ENCODE measurements at regions not wholly inside any gene's neighbourhood (a gene's known extent, or its start where the extent isn't known, plus 50 kb on each side); places are given as distances from the start of the nearest gene placed in this dataset.
A peak's percentile ranks its signal among the peaks of the same experiment; 100 is the strongest.
"Not testable (repeated sequence)": the region's sequence is repeated elsewhere in the genome, so short reads cannot be mapped to it uniquely, and the experiment has no call there.

DNA sequence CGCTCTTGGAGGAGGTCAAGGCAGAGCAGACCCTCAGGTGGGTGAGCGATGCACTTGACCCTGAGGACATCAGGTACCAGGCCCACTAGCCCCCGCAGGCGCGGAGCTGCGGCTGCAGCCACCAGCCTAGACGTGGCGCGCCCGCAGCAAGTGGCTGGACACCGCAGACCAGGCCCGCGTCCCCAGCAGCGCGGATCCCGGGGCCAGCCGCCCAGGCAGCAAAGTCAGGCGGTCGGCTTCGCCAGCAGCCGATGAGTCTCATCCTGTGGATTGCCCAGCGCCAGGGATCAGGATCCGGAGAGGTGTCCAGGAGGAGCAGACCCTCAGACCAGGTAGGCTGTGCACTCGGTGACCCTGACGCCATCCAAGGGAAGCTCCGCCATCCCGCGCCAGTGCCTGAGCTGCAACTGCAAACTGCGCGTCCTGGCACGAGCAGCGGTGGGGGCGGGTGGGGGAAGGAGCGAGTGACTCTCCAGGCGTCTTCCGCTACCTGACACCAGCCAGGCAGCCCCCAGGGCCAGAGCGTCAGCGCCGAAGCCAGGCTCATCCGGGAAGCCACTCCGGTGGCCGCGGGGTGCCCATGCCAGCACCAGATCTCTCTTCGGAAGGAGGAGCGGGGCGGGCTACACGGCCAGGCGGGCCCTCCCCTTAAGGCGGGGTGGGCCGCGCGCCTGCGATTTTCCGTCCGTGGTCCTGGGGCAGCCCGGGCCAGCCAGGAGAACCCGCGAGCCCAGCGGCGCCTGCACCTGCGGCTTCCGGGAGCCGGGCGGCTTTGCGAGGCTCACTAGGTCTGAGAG is 92.6 kb upstream of the THOC3 start:
- DNase-seq (ENCODE audit: low read depth), result not testable (repeated sequence)

DNA sequence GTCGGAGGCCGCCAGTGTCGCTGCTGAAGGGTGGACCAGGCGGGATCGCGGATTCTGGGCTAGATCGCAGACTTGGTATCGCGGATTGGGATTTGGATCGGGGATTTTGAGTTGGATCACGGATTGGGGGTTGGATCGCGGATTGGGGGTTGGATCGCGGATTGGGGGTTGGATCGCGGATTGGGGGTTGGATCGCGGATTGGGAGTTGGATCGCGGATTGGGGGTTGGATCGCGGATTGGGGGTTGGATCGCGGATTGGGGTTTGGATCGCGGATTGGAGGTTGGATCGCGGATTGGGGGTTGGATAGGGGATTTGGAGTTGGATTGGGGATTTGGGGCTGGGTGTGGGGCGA is 93.1 kb upstream of the THOC3 start:
- not testable (repeated sequence) for DNase-seq (ENCODE audit: low read depth)

- not testable (repeated sequence) for DNase-seq (ENCODE audit: low read depth)
Observed at GRCh38 chr5:176061660-176062059, 93.5 kb upstream of the THOC3 start.

DNA sequence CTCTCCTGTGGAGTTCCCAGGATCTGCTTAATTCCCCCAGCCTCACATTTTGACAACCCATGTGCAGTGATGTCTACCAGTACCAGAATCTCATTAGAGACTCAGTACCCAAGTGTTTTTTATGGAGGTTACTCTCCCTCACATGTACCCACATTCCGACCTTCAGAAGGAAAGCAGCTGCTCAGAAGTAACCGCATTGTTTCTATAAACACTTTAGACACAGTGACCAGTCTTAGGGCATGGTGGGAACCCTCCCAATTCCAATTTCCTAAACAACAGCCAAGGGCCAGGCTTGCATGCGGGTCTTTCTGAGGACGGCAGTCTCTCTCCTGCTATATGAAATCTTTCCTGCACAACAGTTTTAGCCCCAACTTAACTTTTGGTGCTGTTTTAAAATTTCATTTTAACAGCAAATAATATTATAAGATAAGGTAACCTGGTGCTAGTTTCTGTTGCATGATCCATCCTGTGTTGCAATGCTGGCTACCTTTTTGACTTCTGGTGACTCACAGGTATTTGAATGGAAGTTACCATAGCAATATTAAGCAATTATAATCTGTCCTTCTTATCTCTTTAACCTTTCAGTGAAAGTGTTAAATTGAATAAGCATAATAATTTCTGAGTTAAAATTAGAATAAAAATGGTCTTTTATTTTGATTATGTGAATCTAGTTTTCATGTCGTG is 98.3 kb upstream of the THOC3 start:
- not testable (repeated sequence) for DNase-seq (ENCODE audit: low read depth)

- not testable (repeated sequence) for DNase-seq (ENCODE audit: low read depth)
Observed at GRCh38 chr5:176067162-176067561, 99.0 kb upstream of the THOC3 start.

- DNase-seq (ENCODE audit: low read depth), result peak; percentile 9
Observed at GRCh38 chr5:176067948-176068347, 99.8 kb upstream of the THOC3 start.

- not testable (repeated sequence) for DNase-seq (ENCODE audit: low read depth)
Observed at GRCh38 chr5:176073996-176074571, 106.0 kb upstream of the THOC3 start.

- not testable (repeated sequence) for DNase-seq (ENCODE audit: low read depth)
Observed at GRCh38 chr5:176083717-176084116, 115.6 kb upstream of the THOC3 start.

- not testable (repeated sequence) for DNase-seq (ENCODE audit: low read depth)
Observed at GRCh38 chr5:176103083-176103482, 135.0 kb upstream of the THOC3 start.

DNA sequence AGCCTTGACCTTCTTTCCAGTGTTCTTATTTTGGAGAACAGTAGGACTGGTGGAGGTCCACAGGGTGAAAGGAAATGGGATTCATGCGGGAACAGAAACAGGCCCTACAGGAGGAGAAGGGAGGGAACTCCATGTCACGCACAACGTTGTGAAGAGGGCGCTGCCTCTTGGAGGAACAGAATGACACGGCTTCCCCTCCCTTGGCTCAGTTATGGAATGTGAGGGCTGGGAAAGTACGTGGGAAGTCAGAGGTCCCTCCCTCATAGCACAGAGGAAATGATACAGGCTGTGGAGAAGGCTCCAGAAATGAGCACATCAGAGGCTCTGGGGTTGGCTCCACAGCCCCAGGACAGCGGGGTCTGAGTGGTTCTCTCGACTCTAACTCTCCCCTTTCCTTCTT is 125.3 kb upstream of the SIMC1 start:
- not testable (repeated sequence) for DNase-seq (ENCODE audit: low read depth)

GRCh38 chr5:176113673-176114335 is 124.4 kb upstream of the SIMC1 start:
- not testable (repeated sequence) for DNase-seq (ENCODE audit: low read depth)

- DNase-seq (ENCODE audit: low read depth), result not testable (repeated sequence)
Observed at GRCh38 chr5:176114825-176115224, 123.4 kb upstream of the SIMC1 start.

DNA sequence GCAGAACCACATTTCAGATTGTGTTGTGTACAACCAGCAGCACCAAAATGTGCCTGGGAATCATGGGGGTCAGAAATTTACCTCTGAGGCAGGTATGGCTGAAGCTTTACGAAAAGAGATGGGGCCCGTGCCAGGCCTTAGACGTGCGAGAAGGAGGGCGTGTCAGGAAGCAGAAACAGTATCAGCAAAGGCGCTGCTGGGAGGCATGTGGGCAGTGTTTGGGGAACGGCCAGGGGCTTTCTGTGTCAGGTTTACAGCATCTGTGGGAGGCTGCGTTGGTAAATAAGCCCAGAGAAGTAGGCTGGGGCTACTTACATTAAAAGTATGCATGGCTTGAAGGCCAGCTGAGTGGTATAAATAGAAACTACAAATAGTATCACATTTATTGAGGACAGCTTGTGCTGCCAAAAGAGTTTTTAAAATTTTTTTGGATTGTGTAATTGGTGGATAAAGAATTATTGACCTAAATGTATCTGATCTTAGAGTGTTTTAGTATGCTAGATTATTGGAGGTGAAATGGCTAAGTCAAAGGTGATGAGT is 120.5 kb upstream of the SIMC1 start:
- DNase-seq (ENCODE audit: low read depth), result not testable (repeated sequence)

GRCh38 chr5:176122361-176122760 is 115.9 kb upstream of the SIMC1 start:
- not testable (repeated sequence) for DNase-seq (ENCODE audit: low read depth)

DNA sequence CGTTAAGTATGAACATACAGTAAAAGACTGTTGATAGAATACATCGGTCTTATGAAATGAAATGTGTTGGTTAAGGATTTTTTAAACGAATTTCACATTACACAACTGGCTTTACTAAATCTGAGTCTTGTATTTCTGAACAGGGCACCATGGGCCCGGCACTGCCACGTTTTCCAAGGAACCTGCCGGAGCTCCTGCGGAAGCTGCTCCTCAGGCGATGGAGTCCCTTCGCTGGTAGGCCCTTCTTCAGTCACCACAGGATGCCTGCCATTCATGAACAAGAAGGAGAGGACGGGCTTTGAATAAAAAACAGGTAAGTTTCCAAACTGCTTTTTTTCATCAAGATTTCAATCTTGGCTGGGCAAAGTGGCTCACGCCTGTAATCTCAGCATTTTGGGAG is 114.1 kb upstream of the SIMC1 start:
- DNase-seq (ENCODE audit: low read depth), result not testable (repeated sequence)

DNA sequence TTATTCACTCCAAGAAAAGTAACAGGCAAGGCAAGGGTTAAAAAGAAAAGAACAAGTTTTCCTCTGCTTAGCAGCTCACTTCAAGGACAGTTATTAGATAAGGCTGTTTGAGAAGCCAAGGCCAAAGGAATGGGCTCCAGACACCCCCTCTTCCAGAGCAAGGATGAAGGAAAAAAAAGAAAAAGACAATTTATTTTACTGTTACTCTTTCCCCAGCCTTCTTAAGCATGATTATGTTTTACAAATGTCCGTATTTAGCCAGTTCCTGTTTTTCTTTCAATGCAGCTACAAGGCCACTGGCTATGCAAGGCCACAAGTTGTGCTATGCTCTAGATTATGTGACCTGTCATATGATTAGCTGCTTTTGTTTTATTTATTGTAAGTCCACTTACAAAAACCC is 106.5 kb upstream of the SIMC1 start:
- DNase-seq (ENCODE audit: low read depth), result no peak

DNA sequence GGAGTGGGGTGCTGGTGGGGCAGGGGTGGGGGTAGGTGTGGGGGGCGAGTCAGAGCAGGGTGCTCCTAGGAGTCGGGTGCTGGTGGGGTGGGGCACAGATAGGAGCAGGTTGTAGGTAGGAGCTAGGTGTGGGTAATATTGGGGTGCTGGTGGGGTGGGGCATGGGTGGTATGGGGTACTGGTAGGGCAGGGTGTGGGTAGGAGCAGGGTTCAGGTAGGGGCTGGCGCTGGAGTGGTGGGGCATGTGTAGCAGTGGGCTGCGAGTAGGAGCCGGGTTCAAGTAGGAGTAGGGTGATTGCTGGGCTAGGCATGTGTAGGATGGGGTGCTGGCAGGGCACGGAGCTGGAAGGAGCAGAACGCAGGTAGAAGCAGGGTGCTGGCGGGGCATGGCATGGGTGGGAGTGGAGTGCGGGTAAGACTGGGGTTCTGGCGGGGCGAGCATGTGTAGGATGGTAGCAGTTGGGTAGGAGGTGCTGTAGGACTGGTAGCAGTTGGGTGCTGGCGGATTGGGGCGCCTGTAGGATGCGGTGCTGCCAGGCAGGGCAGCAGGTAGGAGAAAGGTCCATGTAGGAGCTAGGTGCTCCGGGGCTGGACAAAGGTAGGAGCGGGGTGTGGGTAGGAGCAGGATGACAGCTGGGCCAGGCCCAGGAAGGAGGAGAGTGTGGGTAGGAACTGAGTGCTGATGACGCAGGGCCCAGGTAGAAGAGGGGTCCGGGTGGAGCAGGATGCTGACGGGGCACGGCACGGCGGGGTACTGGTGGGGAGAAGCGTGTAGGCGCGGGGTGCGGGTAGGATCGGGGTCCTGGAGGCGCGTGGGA is 105.5 kb upstream of the SIMC1 start:
- no peak for DNase-seq (ENCODE audit: low read depth)

DNA sequence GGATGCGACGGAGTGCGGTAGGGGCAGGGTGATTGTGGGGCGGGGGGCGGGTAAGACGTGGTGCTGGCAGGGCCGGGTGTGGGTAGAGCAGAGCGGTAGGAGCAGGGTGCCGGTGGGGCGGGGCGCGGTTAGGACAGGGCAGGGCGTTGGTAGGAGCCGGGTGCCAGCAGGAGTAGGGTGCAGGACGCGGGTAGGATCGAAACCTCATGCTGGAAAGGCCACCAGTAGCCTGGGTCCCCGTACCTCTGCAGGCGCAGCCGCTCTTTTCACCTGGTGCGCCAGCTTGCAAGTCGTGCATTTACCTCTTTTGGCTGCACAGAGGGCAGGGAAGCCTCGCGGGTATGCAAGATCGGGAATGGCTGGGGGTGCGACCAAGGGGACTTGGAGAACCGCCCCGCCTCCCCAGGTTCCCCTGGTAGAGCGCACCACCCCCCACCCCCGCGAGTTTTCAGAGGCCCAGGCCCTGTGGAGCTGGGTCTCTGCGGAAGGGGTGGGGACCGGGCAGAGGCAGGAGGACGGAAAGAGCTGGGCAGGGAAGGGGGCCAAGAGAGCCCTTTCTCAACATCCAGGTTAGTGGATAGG is 104.8 kb upstream of the SIMC1 start:
- DNase-seq (ENCODE audit: low read depth), result no peak

- DNase-seq (ENCODE audit: low read depth), result no peak
Observed at GRCh38 chr5:176133877-176134276, 104.3 kb upstream of the SIMC1 start.

DNA sequence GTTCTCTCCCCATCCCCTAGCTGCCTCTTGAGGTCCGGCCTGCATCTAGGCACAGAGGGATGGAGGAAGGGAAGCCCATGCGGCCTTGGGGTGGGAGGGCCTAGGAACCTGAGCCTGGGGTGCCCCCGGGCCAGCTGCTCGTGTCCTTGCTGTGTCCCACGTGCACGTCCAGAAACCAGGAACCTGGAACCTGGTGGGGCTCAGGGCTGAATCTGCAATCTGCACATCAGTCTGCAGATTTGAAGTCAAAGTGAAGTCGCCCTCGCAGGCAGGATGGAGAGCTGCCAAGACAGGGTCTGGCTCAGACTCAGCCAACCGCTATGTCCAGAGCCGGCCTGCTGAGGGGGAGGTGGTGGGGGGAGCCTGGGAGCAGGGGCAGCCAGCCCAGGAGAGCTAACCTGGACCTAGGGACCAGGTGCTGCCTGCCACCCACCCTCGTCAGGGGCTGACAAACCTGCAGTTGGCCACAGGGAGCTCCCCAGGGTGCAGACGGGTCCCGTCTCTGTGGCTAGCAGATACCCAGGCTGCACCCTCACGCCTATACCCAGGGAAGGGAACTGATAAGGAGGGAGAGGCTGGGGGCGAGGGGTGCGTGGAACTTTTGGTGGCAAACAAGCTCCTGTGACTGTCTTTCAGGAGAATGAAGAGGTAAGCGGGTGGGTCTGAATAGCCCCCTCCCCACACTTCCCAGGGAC is 103.5 kb upstream of the SIMC1 start:
- no peak for DNase-seq (ENCODE audit: low read depth)
